ENCODE measurements at regions not wholly inside any gene's neighbourhood (a gene's known extent, or its start where the extent isn't known, plus 50 kb on each side); places are given as distances from the start of the nearest gene placed in this dataset.

- DNase-seq (ENCODE audit: low read depth in 1 of 2, low spot score in 1 of 2), result no peak
Measured at GRCh38 chr3:154022606-154023005, 98.6 kb upstream of the ARHGEF26 start.

GRCh38 chr3:154023148-154023547, 98.0 kb upstream of the ARHGEF26 start:
- no peak for DNase-seq (ENCODE audit: low read depth in 1 of 2, low spot score in 1 of 2)

GRCh38 chr3:154025007-154025406, 96.2 kb upstream of the ARHGEF26 start:
- DNase-seq (ENCODE audit: low read depth in 1 of 2, low spot score in 1 of 2), result no peak

GRCh38 chr3:154029926-154030325, 91.3 kb upstream of the ARHGEF26 start:
- no peak for DNase-seq (ENCODE audit: low read depth in 1 of 2, low spot score in 1 of 2)

- DNase-seq (ENCODE audit: low read depth in 1 of 2, low spot score in 1 of 2), result no peak
Measured at GRCh38 chr3:154034797-154035330, 86.3 kb upstream of the ARHGEF26 start.

- no peak for DNase-seq (ENCODE audit: low read depth in 1 of 2, low spot score in 1 of 2)
Measured at GRCh38 chr3:154040283-154040682, 80.9 kb upstream of the ARHGEF26 start.

GRCh38 chr3:154044671-154045070, 76.5 kb upstream of the ARHGEF26 start:
- no peak for DNase-seq (ENCODE audit: low read depth in 1 of 2, low spot score in 1 of 2)

- no peak for DNase-seq (ENCODE audit: low read depth in 1 of 2, low spot score in 1 of 2)
Measured at GRCh38 chr3:154050216-154050615, 71.0 kb upstream of the ARHGEF26 start.

- DNase-seq (ENCODE audit: low read depth in 1 of 2, low spot score in 1 of 2), result no peak
Measured at GRCh38 chr3:154050766-154051165, 70.4 kb upstream of the ARHGEF26 start.

- DNase-seq (ENCODE audit: low read depth in 1 of 2, low spot score in 1 of 2), result no peak
Measured at GRCh38 chr3:154059833-154060232, 61.4 kb upstream of the ARHGEF26 start.

- no peak for DNase-seq (ENCODE audit: low read depth in 1 of 2, low spot score in 1 of 2)
Measured at GRCh38 chr3:154060238-154061000, 60.8 kb upstream of the ARHGEF26 start.

GRCh38 chr3:154061001-154061370, 60.2 kb upstream of the ARHGEF26 start:
- DNase-seq (ENCODE audit: low read depth in 1 of 2, low spot score in 1 of 2), result no peak

- DNase-seq (ENCODE audit: low read depth in 1 of 2, low spot score in 1 of 2), result no peak
Measured at GRCh38 chr3:154062513-154062912, 58.7 kb upstream of the ARHGEF26 start.

GRCh38 chr3:154071146-154071545, 50.0 kb upstream of the ARHGEF26 start:
- no peak for DNase-seq (ENCODE audit: low read depth in 1 of 2, low spot score in 1 of 2)

Measured in activated CD4-positive, alpha-beta T cell treated with anti-CD3 and anti-CD28 coated beads, Interleukin-2, amount 50 U/mL, for 24 hours (primary cell).